ENCODE measurements at regions not wholly inside any gene's neighbourhood (a gene's known extent, or its start where the extent isn't known, plus 50 kb on each side); places are given as distances from the start of the nearest gene placed in this dataset.

GRCh38 chr7:34364130-34364529 lies 293.9 kb upstream of the NPSR1 start (continued):
- TF ChIP-seq HMBOX1 (IDR thresholded peaks at IDR 0.05) (no peak), HDGF (IDR thresholded peaks at IDR 0.05) (no peak), ZNF24 (IDR thresholded peaks at IDR 0.05) (no peak), E2F5 (CRISPR knock-in tag; IDR thresholded peaks at IDR 0.05) (no peak), ZNF75A (CRISPR knock-in tag; IDR thresholded peaks at IDR 0.05) (no peak), BRF1 (IDR thresholded peaks at IDR 0.05; ENCODE audit: borderline replicate concordance, extremely low read depth, insufficient read length) (no peak), ZNF395 (CRISPR knock-in tag; IDR thresholded peaks at IDR 0.05) (no peak)

GRCh38 chr7:34365011-34365410 lies 293.0 kb upstream of the NPSR1 start:
- in situ Hi-C loops (cut with MboI) (no loop called here), intact Hi-C loops (cut with micrococcal nuclease) (no loop called here)
- BruUV-seq (replicated peaks): no TSS peak
- WGBS (ENCODE audit: insufficient coverage, low coverage, missing lambda C conversion rate): 0% methylated on average over 1 of the region's 1 CpG
- no peak overlapping the region for H3K9ac ChIP-seq (ENCODE audit: insufficient read depth in 1 of 2, low read depth in 2 of 2, low read length in 2 of 2)
- ChIA-PET CTCF (ENCODE audit: low intra/inter-chr PET ratio) (no interaction called here), POLR2A (no interaction called here)
- no peak overlapping the region for H2AFZ ChIP-seq (ENCODE audit: low read depth, low read length)
- H3K9me3 ChIP-seq (replicated peaks; ENCODE audit: control insufficient read depth, insufficient read depth, low read depth, low read length): no peaks in the 10 kb centered on the region; the same call in 1 of the 2 replicates
- no peaks in the 10 kb centered on the region for H3K9me1 ChIP-seq (ENCODE audit: control insufficient read depth, insufficient read depth, low read length)
- H3K4me2 ChIP-seq (ENCODE audit: insufficient read depth, low read length): no peak overlapping the region
- H3K27ac ChIP-seq (ENCODE audit: extremely low read depth, low read depth, low read length): no peak overlapping the region
- H4K20me1 ChIP-seq (replicated peaks; ENCODE audit: control insufficient read depth, insufficient read depth, low read length): no peaks in the 10 kb centered on the region
- ATAC-seq (no peak), DNase-seq (ENCODE audit: extremely low read depth in 1 of 4, low spot score in 3 of 4) (no peak), FAIRE-seq (no peak)
- H3K4me3 ChIP-seq: no peak overlapping the region
- H3K79me2 ChIP-seq (ENCODE audit: control insufficient read depth, insufficient read depth, low read length): no peaks in the 10 kb centered on the region
- H3K4me1 ChIP-seq (replicated peaks in 1 of 2; ENCODE audit: control insufficient read depth in 2 of 2, insufficient read depth in 2 of 2, low read length in 2 of 2): no peaks in the 10 kb centered on the region
- no peaks in the 10 kb centered on the region for H3K36me3 ChIP-seq (ENCODE audit: control insufficient read depth, insufficient read depth, low read length)
- no peaks in the 10 kb centered on the region for H3K27me3 ChIP-seq (ENCODE audit: control insufficient read depth in 2 of 2, insufficient read depth in 2 of 2, low read length in 2 of 2)
- no peak for TF ChIP-seq CC2D1A (IDR thresholded peaks at IDR 0.05)
- TF ChIP-seq E2F6 (IDR thresholded peaks at IDR 0.05; ENCODE audit: borderline replicate concordance in 1 of 2, extremely low read depth in 1 of 2, insufficient read depth in 1 of 2, insufficient read length in 1 of 2, low read depth in 1 of 2, low read length in 1 of 2, poor library complexity in 1 of 2, severe bottlenecking in 1 of 2): no peak
- TF ChIP-seq CBFA2T3 (IDR thresholded peaks at IDR 0.05): no peak
- no peak for TF ChIP-seq ZBTB1 (CRISPR knock-in tag; IDR thresholded peaks at IDR 0.05; ENCODE audit: borderline replicate concordance, low read depth)
- no peak for TF ChIP-seq LEF1 (IDR thresholded peaks at IDR 0.05)
- TF ChIP-seq NCOR1 (IDR thresholded peaks at IDR 0.05): no peak
- TF ChIP-seq SMARCA5 (IDR thresholded peaks at IDR 0.05): no peak
- no peak for TF ChIP-seq CLOCK (CRISPR knock-in tag; IDR thresholded peaks at IDR 0.05; ENCODE audit: borderline replicate concordance)
- no peak for TF ChIP-seq ZNF124 (CRISPR knock-in tag; IDR thresholded peaks at IDR 0.05)
- TF ChIP-seq CSDE1 (IDR thresholded peaks at IDR 0.05): no peak
